Medulla oblongata (tissue), 1 donor: ENCODE measurements at regions not wholly inside any gene's neighbourhood (a gene's known extent, or its start where the extent isn't known, plus 50 kb on each side); places are given as distances from the start of the nearest gene placed in this dataset.
A peak's percentile ranks its signal among the peaks of the same experiment; 100 is the strongest.

Source experiments
- DNase-seq: peaks from one replicate; pipeline ENCODE4 v3.0.0-alpha.2; 2015; ENCODE audit errors: extremely low spot score

- no peak for DNase-seq
These were observed 93.3 kb downstream of the TMEM174 start for GRCh38 chr5:73266176-73266738.

- no peak for DNase-seq
These were observed 92.6 kb downstream of the TMEM174 start for GRCh38 chr5:73265641-73266040.

- DNase-seq: no peak
These were observed 91.6 kb downstream of the TMEM174 start for GRCh38 chr5:73264631-73265030.

GRCh38 chr5:73263001-73263710 is 90.2 kb downstream of the TMEM174 start:
- peak; percentile 83 for DNase-seq

GRCh38 chr5:73256862-73257261 is 83.9 kb downstream of the TMEM174 start:
- DNase-seq: no peak

- no peak for DNase-seq
These were observed 83.5 kb downstream of the TMEM174 start for GRCh38 chr5:73256462-73256861.

- DNase-seq: no peak
These were observed 83.0 kb downstream of the TMEM174 start for GRCh38 chr5:73256012-73256411.

- no peak for DNase-seq
These were observed 81.6 kb downstream of the TMEM174 start for GRCh38 chr5:73254642-73255041.

- no peak for DNase-seq
These were observed 80.2 kb downstream of the TMEM174 start for GRCh38 chr5:73253047-73253660.

GRCh38 chr5:73250645-73251044 is 77.7 kb downstream of the TMEM174 start:
- no peak for DNase-seq

- DNase-seq: no peak
These were observed 69.7 kb downstream of the TMEM174 start for GRCh38 chr5:73242735-73243134.

- no peak for DNase-seq
These were observed 65.9 kb downstream of the TMEM174 start for GRCh38 chr5:73238873-73239272.

GRCh38 chr5:73236541-73237128 is 63.6 kb downstream of the TMEM174 start:
- no peak for DNase-seq

- DNase-seq: peak; percentile 15
These were observed 61.2 kb downstream of the TMEM174 start for GRCh38 chr5:73234204-73234555.

GRCh38 chr5:73233461-73234203 is 60.6 kb downstream of the TMEM174 start:
- peak; percentile 19 for DNase-seq

- no peak for DNase-seq
These were observed 60.1 kb downstream of the TMEM174 start for GRCh38 chr5:73233053-73233460.

- no peak for DNase-seq
These were observed 59.5 kb downstream of the TMEM174 start for GRCh38 chr5:73232266-73233041.

GRCh38 chr5:73231246-73231778 is 58.3 kb downstream of the TMEM174 start:
- DNase-seq: no peak

GRCh38 chr5:73230264-73231245 is 57.6 kb downstream of the TMEM174 start:
- DNase-seq: no peak

GRCh38 chr5:73229271-73229670 is 56.3 kb downstream of the TMEM174 start:
- no peak for DNase-seq
